Endothelial cell of umbilical vein (primary cell): ENCODE measurements at regions not wholly inside any gene's neighbourhood (a gene's known extent, or its start where the extent isn't known, plus 50 kb on each side); places are given as distances from the start of the nearest gene placed in this dataset.

Source experiments
- BruUV-seq: library from RNA; stranded (reverse); fragments of 400-500 nt; replicated peaks from 2 replicates; lab custom pipeline; 2021; lab: Mats Ljungman, UMichigan
- CTCF ChIA-PET: fragments of 300-600, 350-600 bp; sonication (Branson Sonifier 250); formaldehyde crosslinking; loops from one replicate; lab custom pipeline; 2021; ENCODE audit warnings: antibody characterized with exemption, inconsistent platforms; lab: Charles Lee
- POLR2A ChIA-PET: fragments of 300-600, 350-600 bp; sonication (Branson Sonifier 250); formaldehyde crosslinking; loops from one replicate; lab custom pipeline; 2021; ENCODE audit warnings: antibody characterized with exemption, inconsistent platforms; lab: Charles Lee
- DNase-seq: peaks from one replicate; pipeline ENCODE4 v3.0.0-alpha.2; 2011; ENCODE audit warnings: low read depth, low spot score
- FAIRE-seq: peaks from 2 replicates; lab custom pipeline; 2011; peaks lifted over from hg19 to GRCh38; lab: Jason Lieb, UNC
- H2AFZ ChIP-seq: 2 replicates; pipeline ENCODE4 v1.6.0; 2012; ENCODE audit warnings: low read depth, low read length, control low read depth, inconsistent platforms
- H3K27ac ChIP-seq: 2 replicates; pipeline ENCODE4 v1.5.1; 2011; ENCODE audit warnings: low read depth, mild to moderate bottlenecking, control low read depth, low read length, moderate library complexity; ENCODE audit not compliant: insufficient read depth
- H3K27me3 ChIP-seq, 2 experiments: 2 replicates each; pipeline versions ENCODE4 v1.6.0 to v1.6.1; 2011; ENCODE audit warnings: low read length in 2 of 2, mixed read lengths in 1 of 2; ENCODE audit not compliant: control insufficient read depth in 2 of 2, insufficient read depth in 2 of 2
- H3K36me3 ChIP-seq, 2 experiments: 2 replicates in 1 of 2; 3 replicates in 1 of 2; pipeline ENCODE4 v1.5.1; 2011; ENCODE audit warnings: low read length in 2 of 2, mild to moderate bottlenecking in 1 of 2, moderate library complexity in 1 of 2; ENCODE audit not compliant: control insufficient read depth in 2 of 2, insufficient read depth in 2 of 2; ENCODE audit errors: extremely low read depth in 1 of 2
- H3K4me1 ChIP-seq: 3 replicates; pipeline ENCODE4 v1.5.1; 2011; ENCODE audit warnings: mild to moderate bottlenecking, low read length; ENCODE audit not compliant: control insufficient read depth, insufficient read depth; ENCODE audit errors: extremely low read depth
- H3K4me2 ChIP-seq: 2 replicates; pipeline ENCODE4 v1.6.1; 2011; ENCODE audit warnings: low read length, control low read depth, mixed read lengths; ENCODE audit not compliant: insufficient read depth
- H3K4me3 ChIP-seq, 3 experiments: fragments of 200-600 bp in 1 of 3; sonication (generic), shearing (Covaris generic) in 1 of 3; replicated peaks in 1 of 3; 2 replicates each; pipeline ENCODE4 v1.5.1; 2011 to 2016; ENCODE audit warnings: control low read depth in 3 of 3, low read length in 3 of 3, mild to moderate bottlenecking in 2 of 3, inconsistent platforms in 1 of 3, low read depth in 1 of 3, moderate library complexity in 1 of 3; ENCODE audit not compliant: insufficient read depth in 1 of 3
- H3K79me2 ChIP-seq: 2 replicates; pipeline ENCODE4 v1.6.0; 2012; ENCODE audit warnings: low read length, inconsistent platforms; ENCODE audit not compliant: control insufficient read depth, insufficient read depth
- H3K9ac ChIP-seq: replicated peaks from 2 replicates; pipeline ENCODE3; 2011; ENCODE audit warnings: low read length, control low read depth; ENCODE audit not compliant: insufficient read depth; ENCODE audit errors: extremely low read depth
- H3K9me1 ChIP-seq: replicated peaks from 3 replicates; pipeline ENCODE4 v1.6.0; 2011; ENCODE audit warnings: mild to moderate bottlenecking, low read length; ENCODE audit not compliant: control insufficient read depth, insufficient read depth; ENCODE audit errors: extremely low read depth
- H3K9me3 ChIP-seq: replicated peaks from 2 replicates; pipeline ENCODE4 v1.5.1; 2012; ENCODE audit warnings: low read length, inconsistent platforms; ENCODE audit not compliant: control insufficient read depth, insufficient read depth
- H4K20me1 ChIP-seq: replicated peaks from 2 replicates; pipeline ENCODE3; 2011; ENCODE audit warnings: mild to moderate bottlenecking, low read length; ENCODE audit not compliant: control insufficient read depth, insufficient read depth; ENCODE audit errors: extremely low read depth
- CTCF ChIP-seq, 2 donors: IDR thresholded peaks; 1 replicate in 1 of 2; 2 replicates in 1 of 2; pipeline ENCODE4 v1.5.1; 2011; ENCODE audit warnings: low read length in 2 of 2, mild to moderate bottlenecking in 2 of 2, moderate library complexity in 2 of 2, control low read depth in 1 of 2, inconsistent platforms in 1 of 2, low read depth in 1 of 2; ENCODE audit not compliant: insufficient read depth in 1 of 2; ENCODE audit errors: extremely low read depth in 1 of 2
- EZH2 ChIP-seq: IDR thresholded peaks from 2 replicates; pipeline ENCODE4 v1.6.1; 2012; ENCODE audit warnings: borderline replicate concordance, low read depth, mild to moderate bottlenecking, moderate library complexity, low read length, inconsistent platforms; ENCODE audit not compliant: severe bottlenecking
- FOS ChIP-seq: IDR thresholded peaks from 2 replicates; pipeline ENCODE4 v1.6.1; 2011; ENCODE audit warnings: mild to moderate bottlenecking, low read length, moderate library complexity, borderline replicate concordance; ENCODE audit not compliant: insufficient read depth
- GATA2 ChIP-seq: IDR thresholded peaks from 2 replicates; pipeline ENCODE4 v1.7.0; 2011; ENCODE audit warnings: low read depth, mild to moderate bottlenecking, moderate library complexity, mixed read lengths, low read length; ENCODE audit not compliant: insufficient read length, insufficient read depth
- JUN ChIP-seq: IDR thresholded peaks from 2 replicates; pipeline ENCODE4 v1.6.1; 2011; ENCODE audit warnings: borderline replicate concordance, low read depth; ENCODE audit not compliant: insufficient read length, insufficient read depth
- MAX ChIP-seq: IDR thresholded peaks from 2 replicates; pipeline ENCODE4 v1.6.1; 2011; ENCODE audit not compliant: insufficient read depth, insufficient read length
- MYC ChIP-seq: IDR thresholded peaks from one replicate; pipeline ENCODE4 v1.6.1; 2011; ENCODE audit warnings: mild to moderate bottlenecking, low read depth, low read length
- POLR2A ChIP-seq: IDR thresholded peaks from 2 replicates; pipeline ENCODE4 v1.6.1; 2012; ENCODE audit warnings: low read depth, mild to moderate bottlenecking, control low read depth, low read length
- POLR2AphosphoS5 ChIP-seq: IDR thresholded peaks from 2 replicates; pipeline ENCODE4 v1.6.1; 2012; ENCODE audit warnings: low read depth, mild to moderate bottlenecking, control low read depth, low read length, moderate library complexity; ENCODE audit not compliant: insufficient read depth
- dilution Hi-C: fragments of 300-500 bp; cut with MboI; formaldehyde crosslinking; loops from one replicate; pipeline ENCODE4 v1.15.0; 2019; ENCODE audit warnings: low sequenced_read_pairs; ENCODE audit not compliant: extremely low pct_ligation_motif_present
- intact Hi-C: fragments of 100-400 bp; cut with micrococcal nuclease; formaldehyde crosslinking; loops from one replicate; pipeline ENCODE4 v1.10.0; 2022

GRCh38 chr4:63036159-63036866 is 1372.9 kb downstream of the TECRL start:
- no peaks in the 10 kb centered on the region for H3K36me3 ChIP-seq
- no peak for FAIRE-seq
- DNase-seq = no peak
- H3K4me2 ChIP-seq = no peak overlapping the region
- no peaks in the 10 kb centered on the region for H3K9me1 ChIP-seq
- no peaks in the 10 kb centered on the region for H3K27me3 ChIP-seq
- dilution Hi-C loops = no loop called here
- no peaks in the 10 kb centered on the region for H4K20me1 ChIP-seq
- peaks cover 2% of the 10 kb centered on the region for H3K9me3 ChIP-seq
- no peak overlapping the region for H3K4me3 ChIP-seq
- intact Hi-C loops = no loop called here
- no peak overlapping the region for H3K27ac ChIP-seq
- no peak overlapping the region for H2AFZ ChIP-seq
- BruUV-seq = no TSS peak
- TF ChIP-seq EZH2 = no peak
- TF ChIP-seq FOS = no peak
- TF ChIP-seq POLR2AphosphoS5 = no peak
- TF ChIP-seq MYC = no peak
- TF ChIP-seq CTCF (IDR thresholded peaks at IDR 0.05; ENCODE audit: extremely low read depth in 1 of 2, insufficient read depth in 1 of 2, low read depth in 1 of 2, low read length in 2 of 2) = no peak
- no peak for TF ChIP-seq MAX
- no peak for TF ChIP-seq JUN
- no peak for TF ChIP-seq GATA2
- no peak for TF ChIP-seq POLR2A
- H3K79me2 ChIP-seq = no peaks in the 10 kb centered on the region
- H3K9ac ChIP-seq = no peak overlapping the region
- H3K4me1 ChIP-seq = no peaks in the 10 kb centered on the region
- POLR2A ChIA-PET = no interaction called here
- CTCF ChIA-PET = no interaction called here
